ENCODE measurements at regions not wholly inside any gene's neighbourhood (a gene's known extent, or its start where the extent isn't known, plus 50 kb on each side); places are given as distances from the start of the nearest gene placed in this dataset.

DNA sequence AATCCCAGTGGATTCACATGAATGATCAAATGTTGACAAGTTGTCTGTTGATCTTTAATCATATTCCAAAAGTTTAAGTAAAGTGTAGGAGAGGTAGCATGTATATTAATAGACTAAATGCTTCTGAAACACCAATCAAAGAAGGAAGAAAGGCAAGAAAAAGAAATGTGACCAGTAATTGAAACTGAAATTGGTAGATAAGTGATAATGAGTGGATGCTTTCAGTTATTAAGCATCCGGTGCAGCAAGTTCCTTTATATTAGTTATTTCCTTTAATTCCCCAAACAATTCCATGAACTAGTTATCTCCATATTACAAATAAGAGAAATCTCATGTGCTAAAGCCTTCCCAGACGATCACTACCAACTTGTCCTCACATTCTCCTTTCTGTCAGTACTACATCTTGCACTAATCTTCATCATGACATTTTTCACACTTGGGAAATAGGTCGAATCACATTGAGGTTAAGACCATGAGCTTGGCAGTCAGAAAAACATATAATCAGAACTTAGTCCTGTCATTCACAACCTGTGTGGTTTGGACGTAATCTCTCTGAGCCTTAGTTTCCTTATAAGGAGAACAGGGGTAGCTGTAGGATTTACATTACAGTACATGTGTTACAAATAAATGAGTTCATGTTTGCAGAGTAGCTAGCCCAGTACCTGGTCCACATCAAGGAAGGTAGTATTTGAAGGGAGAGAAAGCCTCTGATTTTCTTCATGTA lies 182.1 kb downstream of the NOL4 start:
- intact Hi-C loops (cut with micrococcal nuclease; ENCODE audit: unreplicated experiment): no loop called here
- no peaks in the 10 kb centered on the region for H3K27me3 ChIP-seq (replicated peaks; ENCODE audit: insufficient read depth, low read depth, low read length, poor library complexity)
- DNase-seq (ENCODE audit: low spot score): no peak
- H3K4me3 ChIP-seq (ENCODE audit: low read depth, low read length, poor library complexity, severe bottlenecking): no peak overlapping the region
- no peaks in the 10 kb centered on the region for H3K36me3 ChIP-seq (ENCODE audit: insufficient read depth, low read length, poor library complexity, severe bottlenecking)
- ChIA-PET POLR2A (ENCODE audit: low non-redundant PET) (no interaction called here), CTCF (no interaction called here)
- no peaks in the 10 kb centered on the region for H3K4me1 ChIP-seq (ENCODE audit: insufficient read depth, low read length, poor library complexity, severe bottlenecking)
- no peaks in the 10 kb centered on the region for H3K9me3 ChIP-seq (ENCODE audit: low read depth, low read length, poor library complexity, severe bottlenecking)
- TF ChIP-seq CTCF (conservative IDR thresholded peaks at IDR 0.05; ENCODE audit: low read depth, low read length) (no peak), EZH2 (IDR thresholded peaks at IDR 0.05; ENCODE audit: borderline replicate concordance, low read depth, low read length, poor library complexity, severe bottlenecking) (no peak)
- BruUV-seq (replicated peaks): no TSS peak
- no peak overlapping the region for H3K27ac ChIP-seq (ENCODE audit: low read depth, low read length, poor library complexity, severe bottlenecking)

GRCh38 chr18:34039611-34040010 lies 185.1 kb downstream of the NOL4 start:
- no peaks in the 10 kb centered on the region for H3K9me3 ChIP-seq (ENCODE audit: low read depth, low read length, poor library complexity, severe bottlenecking)
- no TSS peak for BruUV-seq (replicated peaks)
- TF ChIP-seq CTCF (conservative IDR thresholded peaks at IDR 0.05; ENCODE audit: low read depth, low read length) (no peak), EZH2 (IDR thresholded peaks at IDR 0.05; ENCODE audit: borderline replicate concordance, low read depth, low read length, poor library complexity, severe bottlenecking) (no peak)
- H3K36me3 ChIP-seq (ENCODE audit: insufficient read depth, low read length, poor library complexity, severe bottlenecking): no peaks in the 10 kb centered on the region
- no peak for DNase-seq (ENCODE audit: low spot score)
- ChIA-PET CTCF (no interaction called here), POLR2A (ENCODE audit: low non-redundant PET) (no interaction called here)
- no peaks in the 10 kb centered on the region for H3K4me1 ChIP-seq (ENCODE audit: insufficient read depth, low read length, poor library complexity, severe bottlenecking)
- H3K27ac ChIP-seq (ENCODE audit: low read depth, low read length, poor library complexity, severe bottlenecking): no peak overlapping the region
- H3K27me3 ChIP-seq (replicated peaks; ENCODE audit: insufficient read depth, low read depth, low read length, poor library complexity): no peaks in the 10 kb centered on the region
- intact Hi-C loops (cut with micrococcal nuclease; ENCODE audit: unreplicated experiment): no loop called here
- H3K4me3 ChIP-seq (ENCODE audit: low read depth, low read length, poor library complexity, severe bottlenecking): peak overlapping the region; percentile 4

- intact Hi-C loops (cut with micrococcal nuclease; ENCODE audit: unreplicated experiment): no loop called here
- TF ChIP-seq EZH2 (IDR thresholded peaks at IDR 0.05; ENCODE audit: borderline replicate concordance, low read depth, low read length, poor library complexity, severe bottlenecking) (no peak), CTCF (conservative IDR thresholded peaks at IDR 0.05; ENCODE audit: low read depth, low read length) (no peak)
- H3K4me3 ChIP-seq (ENCODE audit: low read depth, low read length, poor library complexity, severe bottlenecking): peak overlapping the region; percentile 4
- no peaks in the 10 kb centered on the region for H3K36me3 ChIP-seq (ENCODE audit: insufficient read depth, low read length, poor library complexity, severe bottlenecking)
- ChIA-PET POLR2A (ENCODE audit: low non-redundant PET) (no interaction called here), CTCF (no interaction called here)
- no peaks in the 10 kb centered on the region for H3K4me1 ChIP-seq (ENCODE audit: insufficient read depth, low read length, poor library complexity, severe bottlenecking)
- H3K27me3 ChIP-seq (replicated peaks; ENCODE audit: insufficient read depth, low read depth, low read length, poor library complexity): no peaks in the 10 kb centered on the region
- H3K9me3 ChIP-seq (ENCODE audit: low read depth, low read length, poor library complexity, severe bottlenecking): no peaks in the 10 kb centered on the region
- DNase-seq (ENCODE audit: low spot score): peak; percentile 18
- H3K27ac ChIP-seq (ENCODE audit: low read depth, low read length, poor library complexity, severe bottlenecking): no peak overlapping the region
- no TSS peak for BruUV-seq (replicated peaks)
Observed at GRCh38 chr18:34039201-34039600, 185.5 kb downstream of the NOL4 start.

Measured in A673 (cell line).